ENCODE measurements at regions not wholly inside any gene's neighbourhood (a gene's known extent, or its start where the extent isn't known, plus 50 kb on each side); places are given as distances from the start of the nearest gene placed in this dataset.
A peak's percentile ranks its signal among the peaks of the same experiment; 100 is the strongest.

DNA sequence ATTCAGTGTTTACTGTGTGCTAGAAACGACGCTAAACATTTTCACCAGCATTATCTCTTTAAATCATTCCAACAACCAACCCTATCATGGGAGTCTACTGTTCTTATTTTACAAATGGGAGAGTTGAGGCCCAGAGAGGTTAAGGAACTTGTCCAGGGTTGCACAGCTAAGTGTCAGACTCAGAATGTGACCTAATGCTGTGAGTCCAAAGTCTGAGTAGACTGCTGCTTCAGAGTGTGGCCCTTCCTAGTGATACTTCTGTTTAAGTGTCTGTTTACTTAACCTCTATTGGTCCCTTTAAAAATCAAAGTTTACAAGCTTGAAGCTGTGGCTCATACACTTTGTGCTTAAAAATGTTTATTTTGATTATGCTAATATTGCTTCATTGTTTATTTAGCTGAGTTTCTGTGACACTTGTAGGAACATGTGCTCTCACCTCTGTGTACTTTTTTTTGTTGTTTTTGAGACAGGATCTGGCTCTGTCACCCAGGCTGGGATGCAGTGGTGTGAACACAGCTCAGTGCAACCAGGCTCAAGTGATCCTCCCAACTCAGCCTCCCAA lies 84.4 kb upstream of the SYPL1 start:
- no peak for DNase-seq (ENCODE audit: low read depth)

- DNase-seq (ENCODE audit: low read depth), result no peak
Observed at GRCh38 chr7:106193661-106194060, 81.5 kb upstream of the SYPL1 start.

- no peak for DNase-seq (ENCODE audit: low read depth)
Observed at GRCh38 chr7:106190589-106191330, 78.6 kb upstream of the SYPL1 start.

- no peak for DNase-seq (ENCODE audit: low read depth)
Observed at GRCh38 chr7:106187613-106188350, 75.7 kb upstream of the SYPL1 start.

DNA sequence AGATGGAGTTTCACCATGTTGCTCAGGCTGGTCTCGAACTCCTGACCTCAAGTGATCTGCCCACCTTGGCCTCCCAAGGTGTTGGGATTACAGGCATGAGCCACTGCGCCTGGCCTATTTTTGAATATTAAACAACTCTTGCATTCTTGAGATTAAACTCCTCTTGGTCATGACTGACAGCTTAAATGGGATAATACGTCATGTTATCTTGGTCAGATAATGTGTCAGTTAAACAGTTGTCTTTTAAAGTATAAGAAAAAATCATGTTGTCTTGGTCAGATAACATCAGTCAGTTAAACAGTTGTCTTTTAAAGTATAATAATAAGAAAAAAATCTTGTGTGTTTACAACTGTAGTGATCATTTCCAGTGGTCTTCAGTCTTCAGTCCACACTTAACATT lies 73.6 kb upstream of the SYPL1 start:
- DNase-seq (ENCODE audit: low read depth), result no peak

DNA sequence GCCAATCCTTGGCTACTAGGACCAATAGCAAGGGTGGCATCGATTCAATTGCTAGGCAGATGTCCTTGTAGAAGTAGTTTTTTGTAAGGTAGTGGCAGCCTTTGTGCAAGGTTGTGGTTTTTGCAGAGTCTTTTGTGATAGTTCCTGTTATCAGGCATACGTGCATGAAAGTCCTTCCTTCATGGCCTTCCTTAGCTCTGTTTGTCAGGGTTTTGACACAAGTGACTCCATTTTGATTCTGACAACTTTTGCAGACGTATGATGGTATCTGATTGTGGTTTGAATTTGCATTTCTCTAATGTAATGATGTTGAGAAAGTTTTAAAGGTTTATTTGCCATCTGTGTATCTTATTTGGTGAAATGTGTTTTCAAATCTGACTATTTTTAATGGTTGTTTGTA lies 71.8 kb upstream of the SYPL1 start:
- no peak for DNase-seq (ENCODE audit: low read depth)

GRCh38 chr7:106182904-106183303 lies 70.8 kb upstream of the SYPL1 start:
- DNase-seq (ENCODE audit: low read depth), result no peak

- no peak for DNase-seq (ENCODE audit: low read depth)
Observed at GRCh38 chr7:106181658-106182265, 69.7 kb upstream of the SYPL1 start.

GRCh38 chr7:106180721-106181120 lies 68.6 kb upstream of the SYPL1 start:
- DNase-seq (ENCODE audit: low read depth), result no peak

DNA sequence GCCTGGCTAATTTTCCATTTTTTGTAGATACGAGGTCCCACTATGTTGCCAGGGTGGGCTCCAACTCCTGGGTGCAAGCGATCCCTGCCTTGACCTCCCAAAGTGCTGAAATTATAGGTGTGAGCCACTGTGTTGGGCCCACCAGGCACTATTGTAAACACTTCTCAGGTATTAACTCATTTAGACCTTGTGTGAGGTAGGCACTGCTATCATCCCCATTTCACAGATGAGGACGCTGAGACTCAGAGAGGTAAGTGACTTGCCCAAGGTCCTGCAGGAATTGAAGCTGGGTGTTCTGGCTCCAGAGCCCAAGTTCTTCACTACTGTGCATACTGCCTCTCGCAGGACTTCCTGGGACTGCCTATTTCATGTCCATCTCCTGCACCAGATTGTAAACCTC lies 67.1 kb upstream of the SYPL1 start:
- DNase-seq (ENCODE audit: low read depth), result no peak

- no peak for DNase-seq (ENCODE audit: low read depth)
Observed at GRCh38 chr7:106178593-106179134, 66.6 kb upstream of the SYPL1 start.

GRCh38 chr7:106177738-106178592 lies 65.9 kb upstream of the SYPL1 start:
- DNase-seq (ENCODE audit: low read depth), result no peak

DNA sequence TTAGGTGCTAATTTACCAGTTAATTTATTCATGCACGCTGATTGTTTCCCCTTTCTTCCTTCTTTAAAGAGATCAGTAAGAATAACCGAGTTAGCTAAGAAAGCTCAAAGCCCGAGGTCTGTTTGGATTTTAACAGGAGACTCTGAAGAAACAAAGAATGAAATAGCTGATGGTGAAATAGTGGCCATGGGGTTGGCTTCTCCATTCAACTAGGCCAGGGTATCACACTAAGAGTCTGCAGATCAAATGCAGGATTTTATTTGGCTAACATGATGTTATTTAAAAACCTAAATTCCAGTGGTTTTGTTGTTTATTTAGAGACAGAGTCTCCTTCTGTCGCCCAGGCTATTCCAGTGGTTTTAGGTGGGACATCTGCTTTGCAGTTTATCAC lies 65.2 kb upstream of the SYPL1 start:
- DNase-seq (ENCODE audit: low read depth), result no peak

DNA sequence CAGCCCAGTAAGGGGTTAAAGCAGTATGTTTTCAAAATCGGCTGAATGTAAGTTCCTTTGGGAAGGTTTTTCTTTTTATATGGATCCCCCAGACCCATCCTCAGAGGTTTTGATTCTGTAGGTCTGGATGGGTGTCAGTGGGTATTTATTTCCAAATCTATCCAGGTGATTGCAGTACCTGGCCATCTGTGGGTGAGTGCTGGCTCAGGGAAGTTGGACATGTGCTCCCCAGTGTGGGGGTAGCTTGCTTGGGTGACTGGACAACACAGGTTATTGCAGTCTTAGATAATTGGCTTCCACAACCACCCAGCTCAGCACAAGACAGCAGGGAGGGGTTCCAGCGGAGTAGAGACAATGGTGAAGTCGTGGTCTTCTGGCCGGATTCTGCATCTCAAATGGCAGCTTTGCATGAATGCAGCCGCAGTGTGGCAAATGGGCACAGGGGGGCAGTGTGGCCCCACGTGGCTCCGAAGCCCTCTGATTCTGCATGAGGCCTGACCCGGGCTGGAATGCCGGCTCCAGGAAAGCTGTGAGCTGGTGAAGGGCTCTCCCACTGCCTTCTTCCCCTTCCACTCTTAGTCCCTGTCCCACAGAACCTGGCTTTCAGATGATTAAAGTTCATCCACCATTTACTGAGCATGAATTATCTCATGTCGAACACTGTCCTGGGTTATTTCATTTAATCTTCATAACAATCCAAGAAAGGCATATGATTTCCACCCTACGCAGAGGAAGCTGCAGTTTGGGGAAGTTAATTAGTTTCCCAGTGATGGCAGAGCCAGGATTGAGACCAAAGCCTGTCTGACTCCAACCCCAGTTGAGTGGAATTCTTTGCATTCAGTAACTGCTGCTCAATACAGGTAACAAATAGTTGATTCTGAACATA lies 64.5 kb upstream of the SYPL1 start:
- peak; percentile 53 for DNase-seq (ENCODE audit: low read depth)

DNA sequence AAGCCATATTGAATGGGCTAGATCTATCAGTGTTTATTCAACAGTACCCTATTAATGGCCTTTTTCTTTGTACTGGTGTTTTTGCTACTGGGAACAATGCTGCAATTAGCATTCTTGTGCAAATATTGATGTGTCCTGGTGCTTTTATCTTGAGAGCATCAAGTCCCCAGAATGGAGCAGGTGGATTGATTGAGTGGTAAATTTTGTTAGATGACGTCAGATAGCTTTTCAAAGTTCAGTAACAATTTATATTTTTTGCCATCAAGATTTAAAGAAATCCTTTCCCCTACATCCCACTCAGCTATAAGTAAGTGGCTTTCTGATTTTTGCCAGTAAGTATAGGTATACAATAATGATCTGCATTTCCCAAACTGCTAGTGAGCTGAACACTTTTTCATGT lies 63.4 kb upstream of the SYPL1 start:
- DNase-seq (ENCODE audit: low read depth), result no peak

- no peak for DNase-seq (ENCODE audit: low read depth)
Observed at GRCh38 chr7:106170651-106171050, 58.5 kb upstream of the SYPL1 start.

- no peak for DNase-seq (ENCODE audit: low read depth)
Observed at GRCh38 chr7:106169821-106170610, 57.9 kb upstream of the SYPL1 start.

DNA sequence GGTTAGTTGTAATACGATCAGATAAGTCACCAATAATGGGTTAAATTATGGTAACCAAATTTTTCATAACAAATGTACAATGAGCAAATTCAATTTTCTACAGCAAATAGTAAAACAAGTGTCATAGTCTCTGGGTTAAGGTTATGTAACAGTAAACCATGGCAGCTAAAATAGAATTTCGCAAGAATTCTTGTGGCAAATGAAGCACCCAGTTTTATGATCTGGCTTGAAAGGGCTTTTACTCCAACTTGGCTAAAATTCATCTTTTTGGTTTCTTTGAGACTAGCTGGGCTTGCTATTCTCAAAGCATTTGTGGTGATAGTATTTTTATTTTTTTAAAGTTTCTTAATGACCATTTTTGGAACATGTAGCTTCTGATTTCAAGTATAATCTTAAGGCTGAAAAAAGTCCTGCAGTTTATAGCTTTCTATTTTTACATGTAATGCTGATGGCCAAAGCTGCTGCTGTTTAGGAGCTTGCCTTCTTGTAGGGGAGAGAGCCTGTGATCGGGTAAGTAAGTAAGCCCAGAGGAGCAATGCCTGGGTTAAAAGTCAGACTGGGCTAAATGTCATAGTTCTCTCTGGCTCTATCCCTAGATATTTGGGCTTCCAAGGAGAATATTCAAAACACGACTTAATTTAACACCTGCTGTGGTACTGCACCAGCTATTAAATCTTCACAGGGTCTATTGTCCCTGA lies 55.5 kb upstream of the SYPL1 start:
- no peak for DNase-seq (ENCODE audit: low read depth)

- DNase-seq (ENCODE audit: low read depth), result no peak
Observed at GRCh38 chr7:106166651-106167342, 54.7 kb upstream of the SYPL1 start.
